ENCODE measurements at regions not wholly inside any gene's neighbourhood (a gene's known extent, or its start where the extent isn't known, plus 50 kb on each side); places are given as distances from the start of the nearest gene placed in this dataset.
"Not testable (repeated sequence)": the region's sequence is repeated elsewhere in the genome, so short reads cannot be mapped to it uniquely, and the experiment has no call there.

- Mint-ChIP-seq H3K9me3 (no peaks in the 10 kb centered on the region), H3K4me1 (peaks cover 12% of the 10 kb centered on the region), H3K4me3 (no peak overlapping the region), H3K27me3 (ENCODE audit: insufficient read depth, low read depth) (no peaks in the 10 kb centered on the region), H3K27ac (no peak overlapping the region), H3K36me3 (peaks cover 11% of the 10 kb centered on the region)
- Histone ChIP-seq H3K9ac (no peak overlapping the region), H3K4me2 (no peak overlapping the region), H4K20me1 (ENCODE audit: low read depth) (peaks cover 25% of the 10 kb centered on the region), H3K36me3 (no peaks in the 10 kb centered on the region), H3K79me2 (ENCODE audit: low read depth) (peaks cover 13% of the 10 kb centered on the region), H3K4me1 (no peaks in the 10 kb centered on the region), H3K4me3 (no peak overlapping the region), H3K27ac (no peak overlapping the region), H3F3A (ENCODE audit: low read depth) (peaks cover 4% of the 10 kb centered on the region), H2AFZ (replicated peaks) (no peak overlapping the region), H3K27me3 (no peaks in the 10 kb centered on the region), H3K9me3 (ENCODE audit: low read depth) (no peaks in the 10 kb centered on the region)
- DNase-seq (ENCODE audit: low spot score): no peak
- TF ChIP-seq EZH2phosphoT487 (IDR thresholded peaks at IDR 0.05) (no peak), EZH2 (IDR thresholded peaks at IDR 0.05) (no peak)
- TF ChIP-seq, protein P1, sequence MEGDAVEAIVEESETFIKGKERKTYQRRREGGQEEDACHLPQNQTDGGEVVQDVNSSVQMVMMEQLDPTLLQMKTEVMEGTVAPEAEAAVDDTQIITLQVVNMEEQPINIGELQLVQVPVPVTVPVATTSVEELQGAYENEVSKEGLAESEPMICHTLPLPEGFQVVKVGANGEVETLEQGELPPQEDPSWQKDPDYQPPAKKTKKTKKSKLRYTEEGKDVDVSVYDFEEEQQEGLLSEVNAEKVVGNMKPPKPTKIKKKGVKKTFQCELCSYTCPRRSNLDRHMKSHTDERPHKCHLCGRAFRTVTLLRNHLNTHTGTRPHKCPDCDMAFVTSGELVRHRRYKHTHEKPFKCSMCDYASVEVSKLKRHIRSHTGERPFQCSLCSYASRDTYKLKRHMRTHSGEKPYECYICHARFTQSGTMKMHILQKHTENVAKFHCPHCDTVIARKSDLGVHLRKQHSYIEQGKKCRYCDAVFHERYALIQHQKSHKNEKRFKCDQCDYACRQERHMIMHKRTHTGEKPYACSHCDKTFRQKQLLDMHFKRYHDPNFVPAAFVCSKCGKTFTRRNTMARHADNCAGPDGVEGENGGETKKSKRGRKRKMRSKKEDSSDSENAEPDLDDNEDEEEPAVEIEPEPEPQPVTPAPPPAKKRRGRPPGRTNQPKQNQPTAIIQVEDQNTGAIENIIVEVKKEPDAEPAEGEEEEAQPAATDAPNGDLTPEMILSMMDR (IDR thresholded peaks at IDR 0.05): no peak
These were observed 117.9 kb downstream of the HAUS1 start for GRCh38 chr18:46222093-46222492.

GRCh38 chr18:46222710-46223360 is 118.7 kb downstream of the HAUS1 start:
- no peak overlapping the region for H3K27ac Mint-ChIP-seq
- Histone ChIP-seq H3F3A (ENCODE audit: low read depth) (peaks cover 4% of the 10 kb centered on the region), H2AFZ (replicated peaks) (no peak overlapping the region), H4K20me1 (ENCODE audit: low read depth) (peaks cover 25% of the 10 kb centered on the region), H3K9me3 (ENCODE audit: low read depth) (no peaks in the 10 kb centered on the region), H3K4me2 (no peak overlapping the region), H3K36me3 (no peaks in the 10 kb centered on the region), H3K27ac (no peak overlapping the region), H3K4me3 (no peak overlapping the region), H3K4me1 (no peaks in the 10 kb centered on the region), H3K27me3 (no peaks in the 10 kb centered on the region), H3K9ac (no peak overlapping the region), H3K79me2 (ENCODE audit: low read depth) (peaks cover 9% of the 10 kb centered on the region)
- H3K36me3 Mint-ChIP-seq: peaks cover 10% of the 10 kb centered on the region
- peaks cover 12% of the 10 kb centered on the region for H3K4me1 Mint-ChIP-seq
- H3K4me3 Mint-ChIP-seq: no peak overlapping the region
- no peak for DNase-seq (ENCODE audit: low spot score)
- TF ChIP-seq, protein P1 (IDR thresholded peaks at IDR 0.05): no peak
- TF ChIP-seq EZH2phosphoT487 (IDR thresholded peaks at IDR 0.05) (no peak), EZH2 (IDR thresholded peaks at IDR 0.05) (no peak)
- no peaks in the 10 kb centered on the region for H3K9me3 Mint-ChIP-seq
- H3K27me3 Mint-ChIP-seq (ENCODE audit: insufficient read depth, low read depth): no peaks in the 10 kb centered on the region

DNA sequence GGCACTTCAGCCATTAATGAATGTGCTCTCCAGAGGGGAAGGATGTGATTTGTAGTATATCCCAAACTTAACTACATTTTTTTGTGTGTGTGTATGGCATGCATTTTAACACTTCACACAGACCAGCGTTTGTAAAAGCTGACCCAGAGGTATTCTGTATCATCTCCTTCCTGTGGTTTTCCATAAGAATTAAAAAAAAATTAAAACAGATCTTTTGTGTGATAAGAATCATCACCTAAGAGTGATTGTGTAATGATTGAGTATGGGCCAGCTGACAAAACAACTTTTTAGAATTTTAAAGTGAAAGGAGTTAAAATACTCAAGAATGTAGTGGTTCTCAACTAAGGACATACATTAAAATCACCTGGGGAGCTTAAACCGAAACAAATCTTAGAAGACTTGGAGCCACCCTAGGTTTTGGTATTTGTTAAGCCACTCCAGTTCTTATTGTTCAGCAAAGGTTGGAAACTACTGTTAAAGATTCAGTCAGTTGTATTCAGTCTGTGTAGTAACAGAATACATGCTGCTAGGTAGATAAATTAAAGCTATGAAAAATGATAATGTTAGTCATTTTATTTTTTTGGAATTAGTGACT is 120.1 kb downstream of the HAUS1 start:
- H3F3A ChIP-seq (ENCODE audit: low read depth): peaks cover 4% of the 10 kb centered on the region
- H3K27ac ChIP-seq: no peak overlapping the region
- no peaks in the 10 kb centered on the region for H3K27me3 ChIP-seq
- H2AFZ ChIP-seq (replicated peaks): no peak overlapping the region
- TF ChIP-seq EZH2phosphoT487 (IDR thresholded peaks at IDR 0.05): no peak
- H3K4me2 ChIP-seq: no peak overlapping the region
- peaks cover 12% of the 10 kb centered on the region for H3K4me1 Mint-ChIP-seq
- no peak overlapping the region for H3K4me3 ChIP-seq
- peaks cover 18% of the 10 kb centered on the region for H4K20me1 ChIP-seq (ENCODE audit: low read depth)
- DNase-seq (ENCODE audit: low spot score): no peak
- H3K36me3 Mint-ChIP-seq: peaks cover 6% of the 10 kb centered on the region
- H3K79me2 ChIP-seq (ENCODE audit: low read depth): no peaks in the 10 kb centered on the region
- H3K9ac ChIP-seq: no peak overlapping the region
- no peaks in the 10 kb centered on the region for H3K27me3 Mint-ChIP-seq (ENCODE audit: insufficient read depth, low read depth)
- no peak overlapping the region for H3K27ac Mint-ChIP-seq
- no peaks in the 10 kb centered on the region for H3K9me3 ChIP-seq (ENCODE audit: low read depth)
- H3K4me3 Mint-ChIP-seq: no peak overlapping the region
- H3K4me1 ChIP-seq: no peaks in the 10 kb centered on the region
- no peaks in the 10 kb centered on the region for H3K9me3 Mint-ChIP-seq
- no peaks in the 10 kb centered on the region for H3K36me3 ChIP-seq

DNA sequence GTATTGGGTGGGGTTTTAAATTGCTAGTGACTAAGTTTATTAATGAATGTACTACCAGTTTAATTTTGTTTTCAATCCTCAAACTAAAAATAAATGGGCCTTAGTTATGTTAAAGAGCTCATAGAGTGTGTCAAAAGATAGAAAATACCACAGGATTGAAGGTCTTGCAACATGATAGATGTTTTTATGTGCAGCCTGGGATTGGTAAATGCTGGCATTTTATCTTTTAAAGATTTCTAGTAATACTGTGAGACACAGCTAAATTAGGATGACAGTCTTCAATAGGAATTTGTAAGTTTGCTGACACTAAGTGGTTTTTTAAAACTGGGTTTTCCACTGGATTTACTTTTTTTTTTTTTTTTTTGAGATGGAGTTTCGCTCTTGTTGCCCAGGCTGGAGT is 122.3 kb downstream of the HAUS1 start:
- Histone ChIP-seq H3K4me2 (no peak overlapping the region), H2AFZ (replicated peaks) (no peak overlapping the region)
- no peaks in the 10 kb centered on the region for H3K9me3 Mint-ChIP-seq

GRCh38 chr18:46229641-46230040 is 125.5 kb downstream of the HAUS1 start:
- H3K36me3 Mint-ChIP-seq; H3K27me3 Mint-ChIP-seq (ENCODE audit: insufficient read depth, low read depth); H4K20me1 ChIP-seq (ENCODE audit: low read depth); H3K27ac ChIP-seq; H3F3A ChIP-seq (ENCODE audit: low read depth); H3K27ac Mint-ChIP-seq; H3K4me3 ChIP-seq; H3K4me1 ChIP-seq; H3K9me3 ChIP-seq (ENCODE audit: low read depth); H3K9ac ChIP-seq; H3K4me1 Mint-ChIP-seq; H2AFZ ChIP-seq (replicated peaks); H3K36me3 ChIP-seq; H3K27me3 ChIP-seq; H3K4me2 ChIP-seq; DNase-seq (ENCODE audit: low spot score); H3K9me3 Mint-ChIP-seq; H3K79me2 ChIP-seq (ENCODE audit: low read depth); H3K4me3 Mint-ChIP-seq: not testable (repeated sequence)

More for the DNA sequence above, 122.3 kb downstream of the HAUS1 start:
- Mint-ChIP-seq H3K4me1 (peaks cover 11% of the 10 kb centered on the region), H3K27me3 (ENCODE audit: insufficient read depth, low read depth) (no peaks in the 10 kb centered on the region), H3K36me3 (peaks cover 3% of the 10 kb centered on the region), H3K27ac (no peak overlapping the region), H3K4me3 (no peak overlapping the region)
- Histone ChIP-seq H3K36me3 (no peaks in the 10 kb centered on the region), H3K4me3 (no peak overlapping the region), H3K27ac (no peak overlapping the region), H3K4me1 (no peaks in the 10 kb centered on the region), H3K9ac (no peak overlapping the region), H3K9me3 (ENCODE audit: low read depth) (no peaks in the 10 kb centered on the region), H4K20me1 (ENCODE audit: low read depth) (peaks cover 18% of the 10 kb centered on the region), H3F3A (ENCODE audit: low read depth) (peaks cover 4% of the 10 kb centered on the region), H3K27me3 (no peaks in the 10 kb centered on the region), H3K79me2 (ENCODE audit: low read depth) (no peaks in the 10 kb centered on the region)
- TF ChIP-seq EZH2phosphoT487 (IDR thresholded peaks at IDR 0.05) (no peak), EZH2 (IDR thresholded peaks at IDR 0.05) (no peak)
- TF ChIP-seq, protein P1 (IDR thresholded peaks at IDR 0.05): no peak
- no peak for DNase-seq (ENCODE audit: low spot score)
